H9 (cell line): ENCODE measurements at regions not wholly inside any gene's neighbourhood (a gene's known extent, or its start where the extent isn't known, plus 50 kb on each side); places are given as distances from the start of the nearest gene placed in this dataset.

Experiments
- DNase-seq: peaks from one replicate; pipeline ENCODE4 v3.0.0-alpha.2; 2017
- H2AFZ ChIP-seq: one replicate; pipeline ENCODE4 v1.6.1; 2013; ENCODE audit warnings: mild to moderate bottlenecking, low read length, control low read depth, moderate library complexity
- H2AK5ac ChIP-seq: 2 replicates; pipeline ENCODE4 v1.6.1; 2013; ENCODE audit warnings: low read length, control low read depth, mixed read lengths; ENCODE audit not compliant: insufficient read length
- H2BK120ac ChIP-seq: one replicate; pipeline ENCODE4 v1.6.1; 2013; ENCODE audit warnings: low read depth, mild to moderate bottlenecking, low read length, control low read depth, inconsistent platforms; ENCODE audit not compliant: poor library complexity, severe bottlenecking
- H2BK12ac ChIP-seq: 2 replicates; pipeline ENCODE4 v1.6.1; 2013; ENCODE audit warnings: low read length, control low read depth, mixed read lengths, low read depth; ENCODE audit not compliant: insufficient read length
- H2BK15ac ChIP-seq: 2 replicates; pipeline ENCODE4 v1.6.1; 2013; ENCODE audit warnings: low read depth, low read length, control low read depth
- H2BK20ac ChIP-seq: one replicate; pipeline ENCODE4 v1.6.1; 2013; ENCODE audit warnings: low read depth, mild to moderate bottlenecking, low read length, control low read depth, inconsistent platforms; ENCODE audit not compliant: poor library complexity, severe bottlenecking
- H2BK5ac ChIP-seq: 2 replicates; pipeline ENCODE4 v1.6.1; 2013; ENCODE audit warnings: low read length, control low read depth, mixed read lengths; ENCODE audit not compliant: insufficient read length
- H3K14ac ChIP-seq: 2 replicates; pipeline ENCODE4 v1.6.1; 2013; ENCODE audit warnings: low read length, control low read depth; ENCODE audit not compliant: insufficient read depth
- H3K18ac ChIP-seq: 2 replicates; pipeline ENCODE4 v1.6.1; 2013; ENCODE audit warnings: low read depth, mild to moderate bottlenecking, mixed read lengths, low read length, control low read depth; ENCODE audit not compliant: insufficient read length
- H3K23ac ChIP-seq: 2 replicates; pipeline ENCODE4 v1.6.1; 2013; ENCODE audit warnings: low read length, control low read depth, mixed read lengths, low read depth; ENCODE audit not compliant: insufficient read length
- H3K23me2 ChIP-seq: 2 replicates; pipeline ENCODE4 v1.6.1; 2013; ENCODE audit warnings: low read depth, mild to moderate bottlenecking, mixed read lengths, low read length, control low read depth; ENCODE audit not compliant: insufficient read length, poor library complexity, severe bottlenecking
- H3K27ac ChIP-seq: 2 replicates; pipeline ENCODE4 v1.5.1; 2013; ENCODE audit warnings: low read length, control low read depth, mixed read lengths, low read depth; ENCODE audit not compliant: insufficient read length
- H3K27me3 ChIP-seq: 2 replicates; pipeline ENCODE4 v1.6.1; 2013; ENCODE audit warnings: low read length, control low read depth, inconsistent platforms; ENCODE audit not compliant: insufficient read depth
- H3K4ac ChIP-seq: 2 replicates; pipeline ENCODE4 v1.6.1; 2013; ENCODE audit warnings: low read depth, mild to moderate bottlenecking, control low read depth, inconsistent platforms, low read length, moderate library complexity
- H3K4me1 ChIP-seq: 2 replicates; pipeline ENCODE4 v1.6.1; 2013; ENCODE audit warnings: low read length, control low read depth, inconsistent platforms; ENCODE audit not compliant: insufficient read depth
- H3K4me2 ChIP-seq: 2 replicates; pipeline ENCODE4 v1.6.1; 2013; ENCODE audit warnings: low read length, control low read depth, mixed read lengths; ENCODE audit not compliant: insufficient read length, insufficient read depth
- H3K56ac ChIP-seq: 2 replicates; pipeline ENCODE4 v1.6.1; 2013; ENCODE audit warnings: low read depth, mild to moderate bottlenecking, mixed read lengths, low read length, control low read depth; ENCODE audit not compliant: insufficient read length
- H3K79me1 ChIP-seq: 2 replicates; pipeline ENCODE4 v1.6.1; 2013; ENCODE audit warnings: low read depth, mild to moderate bottlenecking, moderate library complexity, low read length, control low read depth, inconsistent platforms; ENCODE audit not compliant: insufficient read depth, poor library complexity, severe bottlenecking
- H3K79me2 ChIP-seq: 2 replicates; pipeline ENCODE4 v1.6.1; 2013; ENCODE audit warnings: low read length, control low read depth, inconsistent platforms; ENCODE audit not compliant: insufficient read depth
- H3K9ac ChIP-seq: 2 replicates; pipeline ENCODE4 v1.6.1; 2013; ENCODE audit warnings: low read length, control low read depth, mixed read lengths; ENCODE audit not compliant: insufficient read length; ENCODE audit errors: extremely low read depth
- H3K9me3 ChIP-seq: one replicate; pipeline ENCODE4 v1.6.1; 2013; ENCODE audit warnings: low read depth, low read length, inconsistent platforms; ENCODE audit not compliant: control insufficient read depth
- H3T11ph ChIP-seq: one replicate; pipeline ENCODE4 v1.6.1; 2013; ENCODE audit warnings: mild to moderate bottlenecking, low read length, control low read depth, inconsistent platforms
- H4K20me1 ChIP-seq: one replicate; pipeline ENCODE4 v1.6.1; 2013; ENCODE audit not compliant: control insufficient read depth, insufficient read length, insufficient read depth
- H4K5ac ChIP-seq: 2 replicates; pipeline ENCODE4 v1.6.1; 2013; ENCODE audit warnings: low read depth, mild to moderate bottlenecking, mixed read lengths, low read length, control low read depth; ENCODE audit not compliant: insufficient read length
- H4K8ac ChIP-seq: replicated peaks from 2 replicates; pipeline ENCODE4 v1.6.1; 2013; ENCODE audit warnings: low read length, control low read depth, mixed read lengths, low read depth; ENCODE audit not compliant: insufficient read length
- H4K91ac ChIP-seq: 2 replicates; pipeline ENCODE4 v1.6.1; 2013; ENCODE audit warnings: low read depth, mild to moderate bottlenecking, moderate library complexity, mixed read lengths, low read length, control low read depth; ENCODE audit not compliant: insufficient read length
- H3K27ac Mint-ChIP-seq, 3 experiments: 2 replicates in 2 of 3; 3 replicates in 1 of 3; pipeline ENCODE4 v1.8.0; 2020 to 2021; ENCODE audit warnings: mixed read lengths in 3 of 3, mild to moderate bottlenecking in 1 of 3, moderate library complexity in 1 of 3
- H3K27me3 Mint-ChIP-seq: 2 replicates; pipeline ENCODE4 v1.8.0; 2021; ENCODE audit warnings: low read depth, mild to moderate bottlenecking, moderate library complexity, mixed read lengths
- H3K36me3 Mint-ChIP-seq, 3 experiments: 2 replicates in 2 of 3; 3 replicates in 1 of 3; pipeline ENCODE4 v1.8.0; 2020 to 2021; ENCODE audit warnings: low read depth in 3 of 3, mixed read lengths in 3 of 3; ENCODE audit not compliant: insufficient read depth in 1 of 3
- H3K4me1 Mint-ChIP-seq, 2 experiments: 2 replicates each; pipeline ENCODE4 v1.8.0; 2020; ENCODE audit warnings: mixed read lengths in 2 of 2
- H3K4me3 Mint-ChIP-seq, 2 experiments: 2 replicates in 1 of 2; 3 replicates in 1 of 2; pipeline ENCODE4 v1.8.0; 2020 to 2021; ENCODE audit warnings: mild to moderate bottlenecking in 2 of 2, mixed read lengths in 2 of 2, moderate library complexity in 1 of 2
- H3K9me3 Mint-ChIP-seq, 2 experiments: 2 replicates in 1 of 2; 3 replicates in 1 of 2; pipeline ENCODE4 v1.8.0; 2020; ENCODE audit warnings: mild to moderate bottlenecking in 2 of 2, mixed read lengths in 2 of 2, moderate library complexity in 1 of 2
- WGBS: extraction: QIAGEN DNeasy Blood & Tissue Kit; methylation state at CpG from one replicate; pipeline ENCODE4 v1.1.7; 2013; ENCODE audit warnings: missing lambda C conversion rate, low lambda C conversion rate, mixed read lengths; ENCODE audit not compliant: insufficient read length; ENCODE audit errors: extremely low coverage; 5-methylcytosine and 5-hydroxymethylcytosine counted together
- TF ChIP-seq, protein P1 (sequence below): fragments of 200-600 bp; sonication (generic); conservative IDR thresholded peaks from 3 replicates; pipeline ENCODE4 v1.8.0; 2021; ENCODE audit warnings: antibody characterized with exemption, mild to moderate bottlenecking

DNA sequence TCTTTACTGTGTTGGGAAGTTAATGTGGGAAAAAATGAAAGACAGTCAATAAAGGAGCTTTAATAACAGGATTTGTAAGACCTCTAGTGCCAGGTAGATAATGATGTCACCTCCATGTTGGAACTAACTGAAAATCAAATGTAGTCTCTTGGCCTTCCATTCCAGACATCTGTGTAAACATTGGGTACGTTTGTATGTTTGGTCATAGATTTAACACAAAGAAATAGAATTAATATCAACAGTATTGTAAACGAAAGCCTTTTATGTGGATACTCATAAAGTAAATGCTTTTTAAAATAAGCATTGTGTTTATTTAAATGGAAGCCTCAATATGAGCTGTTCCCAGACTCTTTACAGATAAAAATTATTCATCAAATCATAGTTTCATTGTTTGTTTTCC is 605.7 kb downstream of the METTL15 start:
- no peak overlapping the region for H2AFZ ChIP-seq
- H3K4me1 ChIP-seq = no peaks in the 10 kb centered on the region
- no peak overlapping the region for H4K5ac ChIP-seq
- H3K23me2 ChIP-seq = no peaks in the 10 kb centered on the region
- H3K4me1 Mint-ChIP-seq = peaks cover 24 to 25% of the 10 kb centered on the region in 2 experiments
- H3K36me3 Mint-ChIP-seq = peaks cover 0 to 2% (median 0%) of the 10 kb centered on the region in 3 experiments; a peak in 1 of 7 replicates
- H3K4me3 Mint-ChIP-seq = no peak overlapping the region
- H2AK5ac ChIP-seq = no peak overlapping the region
- no peak overlapping the region for H3K27ac ChIP-seq
- no CpG with 5 or more reads among the region's 2 CpGs for WGBS
- H3K79me1 ChIP-seq = no peaks in the 10 kb centered on the region
- H2BK20ac ChIP-seq = no peak overlapping the region
- H3K14ac ChIP-seq = no peak overlapping the region
- H2BK15ac ChIP-seq = no peak overlapping the region
- no peaks in the 10 kb centered on the region for H3K9me3 ChIP-seq
- no peaks in the 10 kb centered on the region for H4K20me1 ChIP-seq
- H2BK120ac ChIP-seq = no peak overlapping the region
- no peak overlapping the region for H3T11ph ChIP-seq
- no peak overlapping the region for H3K23ac ChIP-seq
- TF ChIP-seq, protein P1, sequence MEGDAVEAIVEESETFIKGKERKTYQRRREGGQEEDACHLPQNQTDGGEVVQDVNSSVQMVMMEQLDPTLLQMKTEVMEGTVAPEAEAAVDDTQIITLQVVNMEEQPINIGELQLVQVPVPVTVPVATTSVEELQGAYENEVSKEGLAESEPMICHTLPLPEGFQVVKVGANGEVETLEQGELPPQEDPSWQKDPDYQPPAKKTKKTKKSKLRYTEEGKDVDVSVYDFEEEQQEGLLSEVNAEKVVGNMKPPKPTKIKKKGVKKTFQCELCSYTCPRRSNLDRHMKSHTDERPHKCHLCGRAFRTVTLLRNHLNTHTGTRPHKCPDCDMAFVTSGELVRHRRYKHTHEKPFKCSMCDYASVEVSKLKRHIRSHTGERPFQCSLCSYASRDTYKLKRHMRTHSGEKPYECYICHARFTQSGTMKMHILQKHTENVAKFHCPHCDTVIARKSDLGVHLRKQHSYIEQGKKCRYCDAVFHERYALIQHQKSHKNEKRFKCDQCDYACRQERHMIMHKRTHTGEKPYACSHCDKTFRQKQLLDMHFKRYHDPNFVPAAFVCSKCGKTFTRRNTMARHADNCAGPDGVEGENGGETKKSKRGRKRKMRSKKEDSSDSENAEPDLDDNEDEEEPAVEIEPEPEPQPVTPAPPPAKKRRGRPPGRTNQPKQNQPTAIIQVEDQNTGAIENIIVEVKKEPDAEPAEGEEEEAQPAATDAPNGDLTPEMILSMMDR = no peak
- no peak overlapping the region for H2BK5ac ChIP-seq
- H3K4me2 ChIP-seq = no peak overlapping the region
- 0 out of 2 replicates have a peak, but pooled peaks cover 2% of the 10 kb centered on the region for H3K79me2 ChIP-seq
- no peak overlapping the region for H4K8ac ChIP-seq
- H4K91ac ChIP-seq = no peak overlapping the region
- H3K4ac ChIP-seq = no peak overlapping the region
- H3K27ac Mint-ChIP-seq = no peak overlapping the region
- H3K9ac ChIP-seq = no peak overlapping the region
- DNase-seq = no peak
- H3K18ac ChIP-seq = no peak overlapping the region
- peaks cover 0 to 2% of the 10 kb centered on the region in 2 experiments; a peak in 1 of 5 replicates for H3K9me3 Mint-ChIP-seq
- no peak overlapping the region for H3K56ac ChIP-seq
- no peak overlapping the region for H2BK12ac ChIP-seq
- no peaks in the 10 kb centered on the region for H3K27me3 ChIP-seq
- H3K27me3 Mint-ChIP-seq = no peaks in the 10 kb centered on the region
